Psoas muscle (tissue), 7 donors: ENCODE measurements at regions not wholly inside any gene's neighbourhood (a gene's known extent, or its start where the extent isn't known, plus 50 kb on each side); places are given as distances from the start of the nearest gene placed in this dataset.

ENCODE experiments used
- ATAC-seq, 4 donors: fragments of 200-7000 bp; cut with Tn5 transposase; one replicate each; pipeline ENCODE4 v1.9.1; 2020; ENCODE audit warnings: moderate library complexity in 3 of 4, mild to moderate bottlenecking in 2 of 4
- DNase-seq, 2 donors: peaks; one replicate each; pipeline ENCODE4 v3.0.0-alpha.2; 2020
- H3K27ac ChIP-seq: fragments of 200-600 bp; one replicate; pipeline ENCODE4 v1.8.0; 2022
- H3K27me3 ChIP-seq, 3 donors: fragments of 200-600 bp in 1 of 3; one replicate each; pipeline versions ENCODE4 v1.6.1 to v1.8.0; 2013 to 2022; ENCODE audit warnings: low read length in 2 of 3, mild to moderate bottlenecking in 2 of 3, moderate library complexity in 1 of 3; ENCODE audit not compliant: insufficient read depth in 3 of 3
- H3K36me3 ChIP-seq, 2 donors: fragments of 200-600 bp in 1 of 2; one replicate each; pipeline versions ENCODE4 v1.6.1 to v1.8.0; 2013 to 2022; ENCODE audit warnings: low read depth in 1 of 2, mild to moderate bottlenecking in 1 of 2, moderate library complexity in 1 of 2; ENCODE audit not compliant: insufficient read depth in 1 of 2
- H3K4me1 ChIP-seq: fragments of 200-600 bp; one replicate; pipeline ENCODE4 v1.8.0; 2022
- H3K4me3 ChIP-seq: fragments of 200-600 bp; one replicate; pipeline ENCODE4 v1.8.0; 2022; ENCODE audit warnings: mild to moderate bottlenecking
- H3K9me3 ChIP-seq: fragments of 200-600 bp; one replicate; pipeline ENCODE4 v1.8.0; 2022
- CTCF ChIP-seq: fragments of 200-600 bp; IDR thresholded peaks from one replicate; pipeline ENCODE4 v1.8.0; 2022; ENCODE audit warnings: antibody characterized with exemption
- WGBS, 3 donors: extraction: QIAGEN DNeasy Blood & Tissue Kit; methylation state at CpG; one replicate each; pipeline versions ENCODE4 v1.1.6 to v1.1.7; 2013; 5-methylcytosine and 5-hydroxymethylcytosine counted together
- intact Hi-C, 2 donors: fragments of 100-400 bp; cut with DNase I; formaldehyde crosslinking; loops; one replicate each; pipeline versions ENCODE4 v1.11.0 to v1.14.2; 2022
- donor health status: healthy with polysubstance abuse.
- donor health status: DM: no; HTN: no; CAD: no; lungs with moderate emphysema.
- donor health status: Bipolar disorder and iron deficiency.
- donor health status: healthy.
- donor health status: DM: yes; HTN: yes; CAD: no.
- donor health status: DM: no; HTN: no; CAD: no.
- donor health status: DM: yes; HTN: yes; CAD: no.

- Histone ChIP-seq H3K27ac (no peak overlapping the region), H3K4me3 (no peak overlapping the region), H3K27me3 (no peaks in the 10 kb centered on the region), H3K9me3 (no peaks in the 10 kb centered on the region), H3K4me1 (no peaks in the 10 kb centered on the region), H3K36me3 (no peaks in the 10 kb centered on the region)
- TF ChIP-seq CTCF = no peak
- intact Hi-C loops = no loop called here
- DNase-seq (no peak), ATAC-seq (no peak)
- WGBS, 3 donors = 68 to 79% (median 70%) methylated on average over 3 of the region's 3 CpGs
These were observed 105.9 kb upstream of the SNTG2 start for GRCh38 chr2:844715-845114.

GRCh38 chr2:842151-842803 lies 108.4 kb upstream of the SNTG2 start:
- Histone ChIP-seq H3K4me1 (no peaks in the 10 kb centered on the region), H3K9me3 (no peaks in the 10 kb centered on the region), H3K4me3 (no peak overlapping the region), H3K36me3 (no peaks in the 10 kb centered on the region), H3K27me3 (no peaks in the 10 kb centered on the region), H3K27ac (no peak overlapping the region)
- ATAC-seq (no peak), DNase-seq (no peak)
- intact Hi-C loops = no loop called here
- 54 to 57% (median 56%) methylated on average over 16 of the region's 16 CpGs for WGBS, 3 donors
- no peak for TF ChIP-seq CTCF

- H3K27me3 ChIP-seq = no peaks in the 10 kb centered on the region
- ATAC-seq (no peak), DNase-seq (no peak)
- H3K4me3 ChIP-seq = no peak overlapping the region
- no peak overlapping the region for H3K27ac ChIP-seq
- H3K9me3 ChIP-seq = no peaks in the 10 kb centered on the region
- H3K4me1 ChIP-seq = no peaks in the 10 kb centered on the region
- intact Hi-C loops = no loop called here
- WGBS, 3 donors = 88 to 96% (median 93%) methylated on average over 5 of the region's 5 CpGs
- no peaks in the 10 kb centered on the region for H3K36me3 ChIP-seq
- no peak for TF ChIP-seq CTCF
These were observed 109.6 kb upstream of the SNTG2 start for GRCh38 chr2:841036-841435.

- ATAC-seq (no peak), DNase-seq (no peak)
- H3K9me3 ChIP-seq = no peaks in the 10 kb centered on the region
- no peaks in the 10 kb centered on the region for H3K36me3 ChIP-seq
- no peak overlapping the region for H3K27ac ChIP-seq
- H3K27me3 ChIP-seq = no peaks in the 10 kb centered on the region
- no peaks in the 10 kb centered on the region for H3K4me1 ChIP-seq
- intact Hi-C loops = no loop called here
- 73 to 78% (median 75%) methylated on average over 10 of the region's 10 CpGs for WGBS, 3 donors
- TF ChIP-seq CTCF = no peak
- H3K4me3 ChIP-seq = no peak overlapping the region
These were observed 116.4 kb upstream of the SNTG2 start for GRCh38 chr2:834233-834632.

GRCh38 chr2:833180-833579 lies 117.5 kb upstream of the SNTG2 start:
- no peaks in the 10 kb centered on the region for H3K36me3 ChIP-seq
- DNase-seq (no peak), ATAC-seq (no peak)
- intact Hi-C loops = no loop called here
- no peak overlapping the region for H3K27ac ChIP-seq
- 82 to 83% (median 82%) methylated on average over 5 of the region's 5 CpGs for WGBS, 3 donors
- no peaks in the 10 kb centered on the region for H3K27me3 ChIP-seq
- no peak overlapping the region for H3K4me3 ChIP-seq
- TF ChIP-seq CTCF = no peak
- no peaks in the 10 kb centered on the region for H3K9me3 ChIP-seq
- no peaks in the 10 kb centered on the region for H3K4me1 ChIP-seq
